Fibroblast of upper back skin (primary cell): ENCODE measurements at regions not wholly inside any gene's neighbourhood (a gene's known extent, or its start where the extent isn't known, plus 50 kb on each side); places are given as distances from the start of the nearest gene placed in this dataset.

Experiments used
- DNase-seq: peaks from one replicate; pipeline ENCODE4 v3.0.0-alpha.2; 2013

DNA sequence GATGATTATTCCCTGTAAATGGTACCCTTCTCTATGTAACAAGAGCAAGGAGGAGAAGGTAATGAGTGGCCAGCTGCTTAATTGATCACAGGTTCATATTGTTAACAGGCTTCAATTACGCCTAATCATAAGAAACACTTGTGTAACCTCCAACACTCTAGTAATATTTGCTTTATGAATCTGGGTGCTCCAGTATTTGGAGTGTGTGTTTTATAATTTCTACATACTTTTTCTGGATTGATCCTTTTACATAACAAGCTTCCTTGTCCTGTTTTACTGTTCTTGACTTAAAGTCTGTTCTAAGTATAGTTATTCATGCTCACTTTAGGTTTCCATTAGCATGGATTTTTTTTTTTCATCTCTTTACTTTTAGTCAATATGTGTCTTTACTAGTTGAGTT lies 984.2 kb downstream of the AMY1C start:
- no peak for DNase-seq

DNA sequence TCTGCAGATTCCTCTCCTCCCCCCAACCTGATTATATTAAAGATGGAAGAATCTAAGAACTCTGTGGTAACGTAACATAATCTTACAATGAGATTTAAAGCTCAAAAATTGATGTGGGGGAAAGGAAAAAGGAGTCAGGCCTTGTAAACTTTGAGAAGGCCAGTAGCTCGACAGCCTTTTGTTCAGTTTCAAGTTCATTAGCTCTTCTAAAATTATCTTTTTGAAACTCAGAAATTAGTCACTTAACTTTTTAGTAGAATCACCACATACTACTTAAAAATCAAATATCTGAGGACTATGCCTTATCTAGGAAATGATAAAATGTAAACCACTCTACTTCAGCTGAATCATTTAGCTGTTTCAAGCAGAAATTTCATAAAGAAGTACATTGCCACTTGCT lies 996.2 kb downstream of the AMY1C start:
- DNase-seq: no peak

DNA sequence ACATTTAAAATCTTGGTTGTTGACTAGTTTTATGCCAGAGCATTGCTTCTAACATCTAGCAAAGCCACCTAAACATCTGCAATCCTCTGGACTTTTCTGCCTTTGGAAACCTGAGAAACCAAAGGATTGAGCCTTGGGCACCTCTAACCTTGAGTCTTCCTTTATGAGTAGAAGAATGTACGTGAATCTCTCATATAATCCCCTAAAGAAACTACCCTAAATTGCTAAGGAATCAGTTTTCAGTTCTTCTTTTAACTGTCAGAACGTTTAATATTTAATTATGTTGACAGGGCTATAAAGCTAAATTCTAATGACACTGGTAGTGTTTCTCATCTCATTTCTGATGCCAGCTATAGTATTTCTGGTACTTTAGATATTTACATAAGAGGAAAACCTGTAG lies 997.3 kb downstream of the AMY1C start:
- no peak for DNase-seq

DNA sequence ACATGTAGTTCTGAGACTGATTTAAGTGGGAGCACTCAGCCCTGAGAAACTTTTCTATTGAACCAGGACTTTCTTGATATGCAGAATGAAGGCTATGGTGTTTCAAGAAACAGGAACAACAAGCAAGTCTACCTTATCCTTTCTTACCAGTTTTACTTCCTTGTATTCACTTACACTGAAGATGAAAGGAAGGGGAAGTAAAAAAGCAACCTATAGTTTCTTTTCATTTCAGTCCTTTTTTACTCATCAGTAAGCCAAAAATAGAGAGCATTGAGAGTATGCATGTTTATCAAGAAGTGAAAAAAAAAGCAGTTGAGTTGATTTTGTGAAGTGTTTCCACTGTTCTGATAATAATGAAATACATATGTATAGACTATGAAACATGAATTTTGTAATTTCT lies 1010.3 kb downstream of the AMY1C start:
- DNase-seq: no peak

DNA sequence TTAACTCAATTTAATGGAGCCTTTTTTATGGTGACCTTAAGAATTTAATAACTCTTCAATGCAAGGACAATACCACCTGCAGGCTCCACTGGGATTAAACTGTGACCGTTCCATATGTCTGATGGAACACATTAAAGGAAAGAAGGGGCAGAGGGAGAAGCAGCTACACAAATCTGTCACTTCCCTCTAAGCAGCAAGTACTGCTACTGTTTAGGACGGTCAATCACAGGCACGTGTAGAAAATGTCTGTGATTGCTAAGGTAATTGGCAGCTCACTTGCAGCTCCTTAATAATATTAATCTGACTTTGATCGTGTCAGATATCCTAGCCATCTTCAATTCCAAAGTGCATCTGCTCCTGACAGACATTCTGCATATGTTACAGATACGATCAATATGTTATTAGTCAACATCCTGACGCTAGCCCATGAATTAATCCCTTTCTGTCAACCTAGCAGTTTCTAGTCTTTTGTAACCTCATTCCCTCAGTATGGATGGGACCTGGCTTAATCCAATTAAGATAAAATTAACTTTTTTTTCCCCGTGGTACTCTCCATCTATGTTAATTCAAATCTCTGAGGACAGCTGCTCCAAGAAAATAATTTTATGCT lies 1012.4 kb downstream of the AMY1C start:
- no peak for DNase-seq

DNA sequence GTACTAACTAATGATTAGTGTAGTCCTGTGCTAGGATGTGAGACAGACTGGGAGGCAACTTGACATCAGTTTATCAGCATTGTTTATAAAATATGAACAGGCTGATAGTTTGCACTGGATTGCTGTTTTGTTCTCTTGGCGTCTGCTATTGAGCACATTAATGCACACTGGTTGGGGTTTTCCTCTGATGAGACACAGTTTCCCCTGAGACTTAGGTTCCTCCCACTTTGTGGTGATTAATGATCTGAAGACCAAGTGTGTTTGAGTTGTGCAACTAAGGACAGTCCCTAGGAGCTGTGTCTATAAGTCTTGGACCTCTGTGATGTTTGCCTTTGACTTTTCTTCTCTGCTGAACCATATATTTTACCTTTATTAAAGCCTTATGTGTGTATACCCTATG lies 1015.4 kb downstream of the AMY1C start:
- peak; percentile 22 for DNase-seq

DNA sequence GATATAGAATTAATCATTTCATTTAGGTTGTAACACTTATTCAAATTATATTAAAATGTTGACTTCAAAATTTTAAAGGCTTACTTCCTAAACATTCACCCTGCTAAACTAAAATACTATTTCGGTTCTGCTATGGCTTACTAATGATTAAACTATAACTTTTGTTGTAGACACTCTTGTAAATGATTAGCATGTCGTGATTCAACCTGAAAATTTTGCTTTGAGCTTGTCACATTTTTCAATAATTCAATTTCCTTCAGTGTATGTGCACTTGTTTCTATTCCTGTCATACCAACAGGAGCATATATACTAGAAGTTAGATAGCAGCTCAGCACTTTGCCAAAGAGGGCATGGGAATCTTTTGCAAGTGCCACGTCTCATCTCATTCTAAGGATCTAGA lies 1018.8 kb downstream of the AMY1C start:
- DNase-seq: no peak

DNA sequence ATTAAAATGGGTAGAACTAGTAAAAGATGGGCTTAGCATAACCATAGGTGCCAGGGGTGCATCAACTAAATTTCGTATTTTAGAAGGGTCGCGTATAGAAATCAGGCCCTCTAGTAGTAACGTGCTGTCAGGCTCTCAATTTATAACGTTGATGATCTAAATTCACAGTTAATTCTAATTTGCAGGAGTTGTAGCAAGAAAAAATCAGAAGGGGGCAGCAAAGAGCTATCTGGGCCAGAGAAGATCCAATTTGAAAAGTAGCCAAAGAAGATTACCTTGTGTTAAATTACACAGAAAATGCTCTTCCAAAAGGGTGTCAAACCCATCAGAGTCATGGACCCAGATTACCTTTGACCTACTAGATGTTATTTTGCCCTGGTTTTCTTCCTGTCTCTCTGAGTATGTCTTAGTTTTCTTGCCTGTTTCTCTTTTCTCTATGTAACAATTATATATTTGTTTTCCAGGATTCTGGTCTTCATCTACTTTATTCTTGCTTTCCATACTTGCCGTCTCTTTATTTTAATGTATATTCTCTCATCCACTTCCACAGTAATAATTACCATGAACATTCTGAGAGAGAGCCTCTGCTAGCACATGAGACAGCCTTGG lies 1030.9 kb downstream of the AMY1C start:
- DNase-seq: peak; percentile 21

DNA sequence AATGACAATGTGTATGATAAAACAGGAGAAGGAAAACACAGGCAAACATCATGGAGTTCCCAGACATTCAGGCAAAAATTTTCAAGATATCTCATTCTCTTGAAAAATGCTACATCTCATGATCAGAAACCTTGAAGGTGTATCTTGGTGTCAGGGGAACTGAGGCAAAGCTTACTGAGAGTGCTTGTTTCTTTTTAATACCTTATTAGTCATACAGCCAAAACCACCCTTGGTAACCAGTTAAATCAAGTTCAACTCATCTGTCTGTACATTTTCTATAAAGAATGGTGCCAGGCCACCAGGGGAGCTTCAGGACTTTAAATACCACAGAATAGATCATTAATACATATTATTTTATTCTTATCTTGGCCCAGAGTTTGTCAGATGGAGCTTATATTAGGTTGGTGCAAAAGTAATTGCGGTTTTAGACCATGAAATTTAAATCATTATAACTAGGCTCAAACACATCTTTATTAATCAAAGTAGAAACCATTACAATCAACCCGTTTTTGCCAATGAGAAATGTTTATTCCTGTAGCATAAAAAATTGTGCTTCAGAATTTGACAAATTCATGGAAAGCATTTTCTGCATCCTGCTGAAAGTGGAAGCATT lies 1036.0 kb downstream of the AMY1C start:
- no peak for DNase-seq

DNA sequence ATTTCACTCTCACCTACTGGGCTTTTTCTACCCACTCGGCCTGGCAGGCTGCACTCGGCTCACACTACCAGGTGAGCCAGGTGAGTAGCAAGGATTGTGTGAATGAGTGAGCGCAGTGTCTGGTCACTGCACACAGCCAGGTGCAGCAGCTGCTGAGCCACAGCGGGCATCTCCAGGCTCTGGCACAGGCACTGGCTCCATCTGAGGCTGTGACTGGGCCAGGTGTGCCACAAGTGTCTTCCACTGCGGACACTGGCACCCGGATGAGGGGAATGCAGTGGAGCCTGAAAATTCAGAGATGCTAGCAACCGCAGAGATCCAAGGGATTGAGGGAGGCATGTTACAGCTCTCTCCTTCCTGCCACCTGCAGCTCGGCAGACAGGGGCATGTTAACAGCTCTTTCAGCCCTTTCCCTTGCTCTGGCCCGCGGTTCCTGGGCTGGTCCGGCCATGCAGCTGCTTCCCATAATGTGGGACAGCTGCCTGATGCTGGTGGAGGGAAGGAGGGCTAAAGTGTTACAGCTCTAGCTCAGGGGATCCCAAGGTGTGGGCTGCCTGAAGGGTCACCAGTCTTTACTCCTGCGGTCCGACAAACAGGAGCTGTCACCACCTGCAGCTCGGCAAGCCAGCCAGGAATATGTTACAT lies 1038.3 kb downstream of the AMY1C start:
- DNase-seq: no peak

DNA sequence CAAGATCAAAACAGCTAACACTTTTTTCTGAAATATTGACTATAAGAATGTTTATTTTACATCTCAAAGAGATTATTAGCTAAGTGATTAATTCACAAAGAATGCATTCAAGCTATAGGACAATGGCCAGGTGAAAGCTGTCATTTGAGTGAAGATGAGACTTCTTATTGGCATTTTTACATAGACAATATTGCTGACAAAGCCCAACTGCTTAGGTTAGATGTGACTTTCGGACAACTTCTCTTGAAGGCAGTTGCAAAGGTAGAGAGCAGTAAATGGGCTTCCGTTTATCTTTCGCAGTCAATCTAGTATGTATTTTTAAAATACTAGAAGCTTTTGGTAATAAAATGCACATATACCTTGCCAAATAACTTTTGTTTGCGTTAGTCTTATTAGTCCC lies 1041.3 kb downstream of the AMY1C start:
- DNase-seq: no peak

DNA sequence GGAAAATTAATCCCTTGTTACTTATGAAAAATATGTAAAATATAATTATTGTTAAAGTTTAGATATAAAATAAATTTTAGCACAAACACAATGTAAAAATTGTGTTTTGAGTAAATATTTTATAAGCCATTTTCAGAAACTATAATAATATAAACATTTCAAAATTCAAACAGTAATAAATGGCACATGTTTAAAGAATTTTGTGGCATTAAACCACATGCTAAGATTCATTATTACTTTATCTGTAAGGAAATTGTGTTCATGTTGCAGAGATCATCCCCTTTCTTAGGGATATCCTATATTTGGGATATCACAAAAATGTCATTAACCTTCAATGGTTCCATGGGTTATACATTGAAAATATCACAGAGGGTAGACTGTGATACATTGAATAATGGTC lies 1044.3 kb downstream of the AMY1C start:
- DNase-seq: no peak

DNA sequence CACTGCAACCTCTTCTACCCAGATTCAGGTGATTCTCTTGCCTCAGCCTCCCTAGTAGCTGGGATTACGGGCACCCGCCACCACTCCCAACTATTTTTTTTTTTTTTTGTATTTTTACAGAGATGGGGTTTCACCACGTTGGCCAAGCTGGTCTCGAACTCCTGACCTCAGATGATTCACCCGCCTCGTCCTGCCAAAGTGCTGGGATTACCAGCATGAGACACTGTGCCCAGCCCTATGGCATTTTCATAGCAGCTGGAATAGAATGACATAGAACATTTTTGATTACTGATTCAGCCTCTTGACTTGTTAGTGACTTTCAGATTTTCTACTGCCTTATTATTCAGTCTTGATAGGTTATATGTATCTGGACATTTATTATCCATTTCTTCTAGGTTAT lies 1046.2 kb downstream of the AMY1C start:
- DNase-seq: no peak

DNA sequence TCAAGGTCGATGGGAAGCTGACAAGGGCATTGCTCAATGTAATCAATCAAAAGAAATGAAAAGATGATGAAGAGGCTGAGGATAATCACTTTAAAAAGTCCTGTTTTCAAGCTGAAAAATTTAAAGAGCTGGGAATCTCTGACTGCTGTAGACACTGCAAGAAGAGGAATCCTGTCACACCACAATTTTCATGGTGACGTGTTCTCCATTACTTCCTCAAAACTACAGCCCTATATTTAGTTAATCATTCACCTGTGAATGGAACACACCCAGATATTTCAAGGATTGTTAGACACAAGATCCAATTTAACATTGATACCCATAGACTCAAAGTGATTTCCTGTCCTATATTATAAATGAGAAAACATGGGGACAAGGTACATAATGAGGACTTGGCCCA lies 1048.3 kb downstream of the AMY1C start:
- DNase-seq: no peak

DNA sequence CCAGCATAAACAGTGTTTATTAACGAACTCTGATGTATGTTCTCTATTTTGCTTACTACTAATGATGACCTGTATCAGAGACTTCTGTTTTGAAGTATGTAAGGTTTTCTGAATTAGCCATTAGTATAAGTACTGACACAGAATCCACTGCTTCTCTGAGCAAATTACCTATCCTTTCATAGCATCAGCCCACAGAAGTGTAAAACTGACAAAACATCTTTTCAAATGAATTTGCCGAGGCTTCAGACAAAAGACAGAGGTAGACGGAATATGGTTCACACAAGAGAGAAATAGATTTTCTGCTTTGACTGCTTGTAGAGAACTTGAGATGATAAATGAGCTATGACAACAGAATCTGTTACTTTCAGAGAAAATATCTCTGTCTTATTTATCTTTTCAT lies 1051.6 kb downstream of the AMY1C start:
- DNase-seq: no peak

DNA sequence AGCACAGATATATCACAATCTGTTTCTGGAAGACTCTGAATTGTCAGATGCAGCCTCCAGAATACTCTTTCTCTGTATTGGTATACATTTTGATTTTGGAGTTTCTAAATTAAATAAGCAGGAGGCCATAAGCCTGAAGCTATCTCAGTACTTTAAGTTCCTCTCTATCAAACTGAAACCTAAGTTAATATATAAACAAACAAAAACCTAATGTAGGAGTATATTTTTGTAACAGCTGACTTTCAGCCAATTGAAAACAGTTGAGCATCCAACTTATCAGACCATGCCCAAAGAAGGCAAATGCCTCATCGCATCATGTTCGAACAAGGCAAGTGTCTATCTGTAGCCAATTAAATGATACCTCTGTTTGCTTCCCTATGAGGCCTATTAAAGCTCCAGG lies 1054.4 kb downstream of the AMY1C start:
- no peak for DNase-seq

DNA sequence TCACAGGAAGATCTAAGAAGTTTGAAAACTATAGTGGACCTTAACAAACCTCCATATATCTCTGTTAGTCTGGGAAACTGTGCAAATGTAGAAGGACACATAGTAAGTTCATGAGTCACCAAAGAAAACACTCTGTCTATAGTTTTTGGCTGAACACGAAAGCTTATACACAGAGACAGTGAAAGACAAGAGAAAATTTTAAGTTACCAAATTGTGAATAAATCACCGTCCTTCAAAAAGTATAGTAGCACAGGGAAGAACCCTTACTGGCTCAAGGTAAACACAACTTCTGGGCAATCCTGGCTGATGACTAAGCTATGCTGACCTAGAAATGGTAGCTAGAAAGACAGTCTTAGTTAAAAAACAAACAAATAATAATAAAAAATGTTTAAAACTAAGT lies 1057.9 kb downstream of the AMY1C start:
- DNase-seq: peak; percentile 1

DNA sequence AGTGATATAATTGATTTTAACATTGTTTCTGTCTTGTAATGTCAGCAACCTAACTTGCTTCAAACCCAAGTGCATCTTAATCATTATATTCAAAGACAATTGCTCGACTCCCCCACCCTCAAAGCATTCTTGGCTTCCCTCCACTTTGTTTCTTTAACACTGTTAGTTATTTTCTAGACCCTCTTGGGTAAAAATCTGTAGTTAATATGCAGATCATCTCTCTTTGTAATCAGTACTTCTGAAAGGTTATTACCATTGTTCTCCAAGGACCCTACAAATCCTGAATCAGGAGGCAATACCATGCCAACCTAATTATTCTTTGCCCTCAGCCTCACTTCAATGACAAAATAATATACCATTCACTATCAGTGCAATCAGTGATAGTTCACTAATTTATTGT lies 1075.7 kb downstream of the AMY1C start:
- no peak for DNase-seq

DNA sequence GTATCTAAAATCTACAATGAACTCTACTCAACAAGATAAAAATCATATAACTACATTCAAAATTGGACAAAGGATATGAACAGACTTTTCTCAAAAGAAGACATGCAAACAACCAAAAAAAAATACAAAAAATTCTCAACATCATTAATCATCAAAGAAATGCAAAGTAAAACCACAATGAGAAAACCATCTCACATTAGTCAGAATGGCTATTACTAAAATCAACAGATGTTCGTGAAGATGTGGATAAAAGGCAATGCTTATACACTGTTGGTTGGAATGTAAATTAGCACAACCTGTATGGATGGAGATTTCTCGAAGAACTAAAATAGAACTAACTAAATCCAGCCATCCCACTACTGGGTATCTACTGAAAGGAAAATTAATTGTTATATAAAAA lies 1080.8 kb downstream of the AMY1C start:
- DNase-seq: no peak

DNA sequence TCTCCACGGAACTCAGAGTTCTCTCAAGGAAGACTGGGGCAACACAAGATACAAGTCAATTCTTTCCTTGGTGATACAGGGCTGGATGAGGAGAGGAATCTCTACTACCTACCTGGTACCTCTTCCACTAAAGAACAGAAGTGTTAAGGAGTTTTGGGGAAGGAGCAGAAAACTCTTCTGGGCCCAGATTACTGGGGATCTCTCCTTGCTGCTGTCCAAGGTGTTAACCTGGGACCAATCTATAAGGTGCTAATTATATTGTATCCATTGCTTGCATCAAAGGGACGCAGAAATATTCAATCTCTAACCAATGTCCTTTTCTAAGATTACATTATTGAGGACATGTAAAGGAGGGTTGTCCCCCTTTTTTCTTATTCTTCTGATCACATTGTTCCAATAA lies 1102.5 kb downstream of the AMY1C start:
- no peak for DNase-seq

DNA sequence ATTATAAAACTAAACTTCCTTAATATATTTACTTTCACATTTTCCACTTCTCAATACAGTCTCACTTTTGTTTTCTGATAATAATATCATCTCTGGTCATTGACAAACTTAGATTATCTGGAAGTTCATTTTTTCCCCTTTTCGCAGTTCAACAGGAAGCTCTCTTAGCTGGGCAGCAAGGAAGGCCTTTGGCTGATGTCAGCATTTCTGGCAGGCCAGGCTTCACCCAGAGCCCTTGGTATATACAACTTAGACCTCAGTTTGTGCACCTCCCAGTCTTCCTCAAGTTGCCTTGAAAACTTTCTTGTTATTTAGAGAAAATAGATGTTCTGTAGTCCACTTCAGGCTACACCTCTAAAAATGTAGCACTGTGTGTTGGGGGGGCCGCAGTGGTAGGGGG lies 1103.6 kb downstream of the AMY1C start:
- no peak for DNase-seq

DNA sequence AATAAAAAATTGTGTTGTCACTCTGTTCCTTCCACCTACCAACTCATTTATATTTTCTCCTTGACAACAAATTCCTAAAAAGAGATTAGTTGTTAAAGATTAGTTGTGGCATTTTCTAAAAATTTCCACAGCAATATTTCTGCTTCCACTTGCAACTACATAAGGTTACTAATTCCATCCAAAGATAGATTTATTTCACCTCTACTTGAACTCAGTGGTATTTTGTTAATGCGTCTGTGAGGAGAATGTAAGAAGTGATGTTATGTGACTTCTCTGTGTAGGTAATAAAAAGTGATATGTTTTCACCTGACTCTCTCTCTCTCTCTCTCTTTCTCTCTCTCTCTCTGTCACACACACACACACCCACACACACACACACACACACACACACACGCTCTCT lies 1104.8 kb downstream of the AMY1C start:
- DNase-seq: no peak

DNA sequence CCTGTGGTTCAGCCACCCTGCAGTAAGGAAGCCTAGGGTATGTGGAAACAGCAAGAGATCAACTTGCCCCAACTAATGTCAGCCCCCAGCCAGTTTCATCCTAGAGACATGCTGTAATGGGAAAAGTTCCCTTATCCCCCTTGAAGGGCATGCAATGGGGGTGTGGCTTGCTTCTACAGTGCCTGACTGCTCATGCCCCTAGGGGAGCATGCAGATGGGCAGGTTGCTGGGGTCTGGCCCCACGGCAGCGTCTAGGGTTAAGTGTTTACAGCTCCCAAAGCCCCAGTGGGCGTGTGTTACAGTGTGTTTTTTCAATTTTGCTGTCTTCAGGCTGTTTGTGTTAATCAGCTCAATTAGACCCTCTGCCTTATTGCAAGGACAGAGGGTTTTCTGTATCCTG lies 1105.9 kb downstream of the AMY1C start:
- no peak for DNase-seq

DNA sequence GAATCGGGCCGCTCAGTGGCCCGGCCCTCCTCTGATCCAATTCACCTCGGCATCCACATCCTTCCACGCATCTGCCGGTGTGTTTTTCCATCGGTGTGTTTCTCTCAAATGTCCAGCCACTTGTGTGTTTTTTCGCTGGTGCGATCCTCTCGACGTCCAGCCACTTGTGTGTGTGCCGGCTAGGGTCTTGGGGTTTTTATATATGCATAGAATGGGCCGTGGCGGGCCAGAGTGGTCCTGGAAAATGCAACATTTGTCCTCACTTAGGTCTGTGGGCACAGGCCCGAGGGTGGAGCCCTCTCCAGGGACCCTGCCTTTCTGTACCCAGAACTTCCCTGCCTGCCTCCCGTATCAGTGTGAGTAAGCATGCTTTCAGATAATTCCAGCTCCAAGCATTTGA lies 1106.4 kb downstream of the AMY1C start:
- DNase-seq: no peak

DNA sequence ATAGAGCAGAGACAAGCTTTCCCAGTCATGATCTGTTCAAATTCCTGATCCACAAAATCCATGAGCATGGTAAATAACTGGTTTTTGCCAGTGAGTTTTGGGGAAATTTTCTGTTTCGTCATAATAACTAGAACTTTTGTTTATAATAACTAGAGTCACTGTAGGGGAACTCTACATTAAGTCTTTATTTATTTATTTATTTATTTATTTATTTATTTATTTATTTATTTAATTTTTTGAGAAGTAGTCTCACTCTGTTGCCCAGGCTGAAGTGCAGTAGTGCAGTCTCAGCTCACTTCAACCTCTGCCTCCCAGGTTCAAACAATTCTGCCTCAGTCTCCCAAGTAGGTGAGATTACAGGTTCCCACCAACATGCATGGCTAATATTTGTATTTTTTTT lies 1106.8 kb downstream of the AMY1C start:
- no peak for DNase-seq
